ENCODE measurements at regions not wholly inside any gene's neighbourhood (a gene's known extent, or its start where the extent isn't known, plus 50 kb on each side); places are given as distances from the start of the nearest gene placed in this dataset.

GRCh38 chr2:107687073-107687472, 139.6 kb upstream of the RGPD4 start:
- DNase-seq = no peak
- no peaks in the 10 kb centered on the region for H3K36me3 Mint-ChIP-seq (ENCODE audit: insufficient read depth, unreplicated experiment)
- BruUV-seq (replicated peaks) = no TSS peak
- H3K27ac Mint-ChIP-seq (ENCODE audit: unreplicated experiment) = no peak overlapping the region
- TF ChIP-seq CTCF (IDR thresholded peaks at IDR 0.05; ENCODE audit: unreplicated experiment) = no peak
- no peaks in the 10 kb centered on the region for H3K4me1 Mint-ChIP-seq (ENCODE audit: low read depth, unreplicated experiment)
- H3K4me3 Mint-ChIP-seq (ENCODE audit: low read depth, unreplicated experiment) = no peak overlapping the region
- no peaks in the 10 kb centered on the region for H3K27me3 Mint-ChIP-seq (ENCODE audit: unreplicated experiment)
- intact Hi-C loops (cut with micrococcal nuclease; ENCODE audit: unreplicated experiment) = no loop called here
- CTCF ChIA-PET = interaction anchor here (0.5 kb wide), 1 partner anchor 349 kb away, joined by 4 read pairs; no protein-coding TSS in a partner anchor
- no peaks in the 10 kb centered on the region for H3K9me3 Mint-ChIP-seq (ENCODE audit: low read depth, unreplicated experiment)

- H3K27me3 Mint-ChIP-seq (ENCODE audit: unreplicated experiment) = no peaks in the 10 kb centered on the region
- H3K4me1 Mint-ChIP-seq (ENCODE audit: low read depth, unreplicated experiment) = no peaks in the 10 kb centered on the region
- no peak for TF ChIP-seq CTCF (IDR thresholded peaks at IDR 0.05; ENCODE audit: unreplicated experiment)
- CTCF ChIA-PET = no interaction called here
- H3K36me3 Mint-ChIP-seq (ENCODE audit: insufficient read depth, unreplicated experiment) = no peaks in the 10 kb centered on the region
- no TSS peak for BruUV-seq (replicated peaks)
- H3K9me3 Mint-ChIP-seq (ENCODE audit: low read depth, unreplicated experiment) = no peaks in the 10 kb centered on the region
- H3K4me3 Mint-ChIP-seq (ENCODE audit: low read depth, unreplicated experiment) = no peak overlapping the region
- intact Hi-C loops (cut with micrococcal nuclease; ENCODE audit: unreplicated experiment) = no loop called here
- H3K27ac Mint-ChIP-seq (ENCODE audit: unreplicated experiment) = no peak overlapping the region
- no peak for DNase-seq
Observed at GRCh38 chr2:107688135-107688534, 138.6 kb upstream of the RGPD4 start.

- Mint-ChIP-seq H3K27me3 (ENCODE audit: unreplicated experiment) (no peaks in the 10 kb centered on the region), H3K27ac (ENCODE audit: unreplicated experiment) (no peak overlapping the region), H3K4me3 (ENCODE audit: low read depth, unreplicated experiment) (no peak overlapping the region), H3K4me1 (ENCODE audit: low read depth, unreplicated experiment) (no peaks in the 10 kb centered on the region), H3K9me3 (ENCODE audit: low read depth, unreplicated experiment) (no peaks in the 10 kb centered on the region), H3K36me3 (ENCODE audit: insufficient read depth, unreplicated experiment) (no peaks in the 10 kb centered on the region)
- intact Hi-C loops (cut with micrococcal nuclease; ENCODE audit: unreplicated experiment) = no loop called here
- CTCF ChIA-PET = no interaction called here
- no peak for TF ChIP-seq CTCF (IDR thresholded peaks at IDR 0.05; ENCODE audit: unreplicated experiment)
- no peak for DNase-seq
- no TSS peak for BruUV-seq (replicated peaks)
Observed at GRCh38 chr2:107693604-107694003, 133.1 kb upstream of the RGPD4 start.

- no peaks in the 10 kb centered on the region for H3K9me3 Mint-ChIP-seq (ENCODE audit: low read depth, unreplicated experiment)
- no peak overlapping the region for H3K4me3 Mint-ChIP-seq (ENCODE audit: low read depth, unreplicated experiment)
- BruUV-seq (replicated peaks) = no TSS peak
- CTCF ChIA-PET = no interaction called here
- no peak for TF ChIP-seq CTCF (IDR thresholded peaks at IDR 0.05; ENCODE audit: unreplicated experiment)
- intact Hi-C loops (cut with micrococcal nuclease; ENCODE audit: unreplicated experiment) = no loop called here
- no peaks in the 10 kb centered on the region for H3K27me3 Mint-ChIP-seq (ENCODE audit: unreplicated experiment)
- H3K27ac Mint-ChIP-seq (ENCODE audit: unreplicated experiment) = no peak overlapping the region
- H3K36me3 Mint-ChIP-seq (ENCODE audit: insufficient read depth, unreplicated experiment) = no peaks in the 10 kb centered on the region
- DNase-seq = no peak
- H3K4me1 Mint-ChIP-seq (ENCODE audit: low read depth, unreplicated experiment) = no peaks in the 10 kb centered on the region
Observed at GRCh38 chr2:107694667-107695066, 132.0 kb upstream of the RGPD4 start.

GRCh38 chr2:107697385-107697784, 129.3 kb upstream of the RGPD4 start:
- intact Hi-C loops (cut with micrococcal nuclease; ENCODE audit: unreplicated experiment) = no loop called here
- Mint-ChIP-seq H3K4me1 (ENCODE audit: low read depth, unreplicated experiment) (no peaks in the 10 kb centered on the region), H3K27me3 (ENCODE audit: unreplicated experiment) (no peaks in the 10 kb centered on the region), H3K27ac (ENCODE audit: unreplicated experiment) (no peak overlapping the region), H3K9me3 (ENCODE audit: low read depth, unreplicated experiment) (no peaks in the 10 kb centered on the region), H3K36me3 (ENCODE audit: insufficient read depth, unreplicated experiment) (no peaks in the 10 kb centered on the region), H3K4me3 (ENCODE audit: low read depth, unreplicated experiment) (no peak overlapping the region)
- BruUV-seq (replicated peaks) = no TSS peak
- CTCF ChIA-PET = no interaction called here
- no peak for TF ChIP-seq CTCF (IDR thresholded peaks at IDR 0.05; ENCODE audit: unreplicated experiment)
- no peak for DNase-seq
